GM18909 (cell line): ENCODE measurements at regions not wholly inside any gene's neighbourhood (a gene's known extent, or its start where the extent isn't known, plus 50 kb on each side); places are given as distances from the start of the nearest gene placed in this dataset.

Experiments
- ATAC-seq: cut with Tn5 transposase; IDR thresholded peaks from one replicate; pipeline ENCODE4 v1.9.1; 2021; ENCODE audit warnings: mild to moderate bottlenecking; ENCODE audit not compliant: unreplicated experiment, poor library complexity

DNA sequence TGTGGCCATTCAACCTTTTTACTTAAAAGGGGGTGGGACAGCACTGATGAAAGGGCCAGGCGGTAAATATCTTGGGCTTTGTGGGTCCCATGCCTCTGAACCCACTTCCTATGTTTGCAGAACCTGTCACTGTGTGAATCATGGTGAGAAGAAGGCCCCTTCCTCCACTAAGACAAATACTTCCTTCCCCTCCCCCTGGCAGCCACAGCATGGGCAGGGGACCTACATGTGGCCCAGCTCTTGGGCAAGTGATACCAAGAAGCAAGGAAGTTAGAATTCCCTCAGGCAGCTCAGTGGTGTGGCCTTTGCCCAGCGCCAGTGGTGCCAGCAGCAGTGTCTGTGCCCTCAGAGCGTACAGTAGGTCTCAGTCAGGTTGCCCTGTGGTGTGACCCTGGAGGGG lies 168.6 kb downstream of the TRIM33 start:
- no peak for ATAC-seq

DNA sequence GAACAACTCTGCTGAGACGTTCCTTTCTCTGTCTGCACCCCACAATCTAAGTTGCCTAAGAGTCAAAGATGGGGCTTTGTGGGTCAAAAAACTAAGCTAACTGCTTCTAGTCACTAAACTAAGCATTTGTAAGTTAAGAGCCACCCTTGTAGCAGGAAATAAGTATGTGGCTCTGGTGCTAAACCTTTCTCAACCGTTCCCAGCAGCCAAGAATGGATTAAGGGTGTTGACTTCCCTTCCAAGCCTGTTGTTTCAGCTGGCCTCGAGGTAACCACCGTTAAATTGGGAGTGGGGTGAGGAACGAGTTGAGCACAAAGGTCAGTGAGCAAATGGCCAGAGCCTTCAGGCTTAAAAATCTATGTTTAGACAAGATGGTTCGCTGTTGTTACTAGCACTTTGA lies 169.1 kb downstream of the TRIM33 start:
- no peak for ATAC-seq

GRCh38 chr1:114341299-114341698 lies 169.7 kb downstream of the TRIM33 start:
- no peak for ATAC-seq

- ATAC-seq: no peak
Observed at GRCh38 chr1:114340892-114341291, 170.1 kb downstream of the TRIM33 start.

DNA sequence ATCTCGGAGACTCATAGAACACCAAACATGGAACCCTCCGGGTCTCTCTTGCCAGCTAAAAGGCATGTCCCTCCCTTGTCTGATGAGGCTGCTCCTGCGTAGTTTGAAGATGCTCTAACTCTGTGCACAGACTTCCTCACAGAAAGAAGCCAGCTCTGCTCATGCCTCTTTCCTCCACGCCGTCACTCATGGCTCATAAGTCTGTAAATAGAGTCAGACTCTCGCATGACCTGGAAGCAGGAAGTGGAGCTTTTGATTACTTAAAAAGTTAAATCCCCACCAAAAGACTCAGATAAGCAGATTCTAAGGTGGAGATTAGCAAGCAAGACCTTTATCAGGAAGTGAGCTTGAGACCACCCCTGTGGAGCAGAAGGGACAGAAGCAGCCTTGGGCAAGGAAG lies 171.6 kb downstream of the TRIM33 start:
- ATAC-seq: no peak

DNA sequence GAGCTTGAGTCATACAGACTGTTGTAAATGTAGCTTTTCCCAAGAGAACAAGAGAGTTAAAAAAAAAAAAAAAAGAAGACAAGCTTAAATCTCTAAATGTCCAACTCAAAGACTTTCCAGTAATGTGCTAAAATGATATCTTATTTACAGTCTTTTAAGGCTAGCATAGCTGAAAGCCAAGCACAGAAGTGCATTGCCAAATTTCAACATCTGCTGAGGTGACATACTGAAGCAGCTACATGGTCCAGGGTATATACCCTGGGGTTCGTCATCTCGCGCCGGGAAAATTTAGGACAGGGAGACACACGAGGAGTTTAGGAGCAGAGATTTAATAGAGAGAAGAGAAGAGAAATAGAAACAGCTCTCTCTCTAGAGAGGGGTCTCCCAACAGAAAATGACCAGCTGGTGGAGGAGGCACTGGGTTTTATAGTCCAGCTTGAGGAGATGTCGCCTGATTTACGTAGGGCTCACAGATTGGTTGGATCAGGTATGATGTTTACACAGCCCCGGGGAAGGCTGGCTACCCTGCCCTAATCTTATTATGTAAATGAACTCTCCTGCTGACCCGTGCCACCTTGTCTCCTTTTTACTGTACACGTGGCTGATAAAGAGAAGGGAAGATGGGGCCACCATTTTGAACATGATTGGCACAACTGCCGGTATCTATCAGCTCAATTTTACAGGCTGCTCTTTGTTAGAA lies 172.7 kb downstream of the TRIM33 start:
- ATAC-seq: no peak

- ATAC-seq: no peak
Observed at GRCh38 chr1:114337417-114337816, 173.6 kb downstream of the TRIM33 start.

- ATAC-seq: no peak
Observed at GRCh38 chr1:114336360-114336759, 174.6 kb downstream of the TRIM33 start.

GRCh38 chr1:114335273-114335672 lies 175.7 kb downstream of the TRIM33 start:
- no peak for ATAC-seq

- no peak for ATAC-seq
Observed at GRCh38 chr1:114334297-114334696, 176.7 kb downstream of the TRIM33 start.

GRCh38 chr1:114333690-114334089 lies 177.3 kb downstream of the TRIM33 start:
- ATAC-seq: no peak

DNA sequence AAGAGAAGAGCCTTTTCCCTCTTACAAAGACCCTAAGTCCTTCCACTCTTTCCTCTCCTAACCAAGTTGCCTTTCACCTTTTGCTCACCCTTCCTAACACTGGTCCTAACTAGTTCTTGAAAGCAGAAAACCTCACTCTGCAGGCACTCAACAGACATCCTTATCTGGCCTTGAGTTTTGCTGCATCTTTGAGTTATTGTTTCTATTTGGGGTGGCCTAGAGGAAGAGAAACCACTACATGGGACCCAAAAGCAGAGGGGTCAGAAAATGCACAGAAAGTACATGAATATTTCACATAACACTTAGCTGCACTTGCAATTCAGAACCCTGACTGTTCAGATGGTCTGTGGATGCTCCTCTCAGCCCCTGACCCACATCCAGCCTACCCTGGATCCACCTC lies 178.3 kb upstream of the SYT6 start:
- ATAC-seq: no peak

- no peak for ATAC-seq
Observed at GRCh38 chr1:114330451-114330983, 176.8 kb upstream of the SYT6 start.

GRCh38 chr1:114328361-114328904 lies 174.8 kb upstream of the SYT6 start:
- no peak for ATAC-seq

- ATAC-seq: no peak
Observed at GRCh38 chr1:114324662-114324965, 170.9 kb upstream of the SYT6 start.

- ATAC-seq: no peak
Observed at GRCh38 chr1:114323959-114324661, 170.4 kb upstream of the SYT6 start.

DNA sequence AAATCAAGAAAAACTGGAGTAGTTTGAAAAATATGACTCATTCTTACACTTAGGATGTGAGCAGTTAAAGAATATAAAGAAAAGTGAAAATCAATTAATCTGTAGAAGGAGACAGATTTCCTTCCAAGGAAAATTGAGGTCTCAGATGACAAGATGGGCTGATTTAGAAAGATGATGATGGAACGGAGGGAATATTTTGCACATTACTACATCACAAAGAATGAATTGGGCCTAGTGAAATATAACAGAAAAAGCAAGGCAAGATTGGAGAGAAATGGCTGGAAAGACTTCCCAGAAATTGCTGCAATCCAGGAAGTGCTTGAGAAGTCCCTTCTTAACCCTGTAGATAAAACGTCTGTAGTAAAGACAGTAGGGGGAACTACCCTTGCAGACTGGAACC lies 169.1 kb upstream of the SYT6 start:
- ATAC-seq: no peak

- no peak for ATAC-seq
Observed at GRCh38 chr1:114322207-114322606, 168.5 kb upstream of the SYT6 start.

GRCh38 chr1:114320586-114320985 lies 166.9 kb upstream of the SYT6 start:
- ATAC-seq: no peak

- ATAC-seq: no peak
Observed at GRCh38 chr1:114319418-114319817, 165.7 kb upstream of the SYT6 start.

DNA sequence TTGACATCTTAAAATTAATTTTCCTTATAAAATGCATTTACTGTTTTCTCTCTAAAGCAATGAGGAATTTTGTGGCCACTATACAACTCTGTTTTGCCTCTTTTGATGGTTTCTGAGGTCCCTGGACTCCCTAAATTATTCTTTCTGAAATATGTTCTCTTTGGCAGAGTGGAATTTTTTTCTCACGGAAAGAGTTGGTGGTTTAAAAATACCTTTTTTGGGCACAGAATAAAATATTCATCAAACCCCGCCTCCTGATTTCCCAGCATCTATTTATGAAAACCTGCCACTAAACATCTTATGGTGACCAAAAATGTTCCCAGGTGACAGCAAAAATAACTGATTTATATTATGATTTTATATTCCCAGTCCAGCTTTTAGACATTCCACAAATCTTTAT lies 165.3 kb upstream of the SYT6 start:
- no peak for ATAC-seq

DNA sequence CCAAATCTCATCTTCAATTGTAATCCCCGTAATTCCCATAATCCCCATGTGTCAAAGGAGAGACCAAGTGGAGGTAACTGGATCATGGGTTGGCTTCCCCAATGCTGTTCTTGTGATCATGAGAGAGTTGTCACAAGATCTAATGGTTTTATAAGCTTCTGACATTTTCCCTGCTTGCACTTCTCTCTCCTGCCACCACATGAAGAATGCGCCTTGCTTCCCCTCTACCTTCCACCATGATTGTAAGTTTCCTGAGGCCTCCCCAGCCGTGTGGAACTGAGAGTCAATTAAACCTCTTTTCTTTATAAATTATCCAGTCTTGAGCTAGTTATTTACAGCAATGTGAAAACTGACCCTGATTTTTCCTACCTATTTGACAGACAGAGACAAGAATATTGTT lies 162.5 kb upstream of the SYT6 start:
- no peak for ATAC-seq
